NB4 (cell line): ENCODE measurements at regions not wholly inside any gene's neighbourhood (a gene's known extent, or its start where the extent isn't known, plus 50 kb on each side); places are given as distances from the start of the nearest gene placed in this dataset.

Source experiments
- POLR2A ChIP-seq: IDR thresholded peaks from 2 replicates; pipeline ENCODE4 v1.6.1; 2011; ENCODE audit warnings: mild to moderate bottlenecking; ENCODE audit not compliant: insufficient read length; ENCODE audit errors: extremely low read depth
- TF ChIP-seq, protein P1 (sequence below): IDR thresholded peaks from one replicate; pipeline ENCODE4 v1.5.1; 2012; ENCODE audit warnings: low read depth, low read length

DNA sequence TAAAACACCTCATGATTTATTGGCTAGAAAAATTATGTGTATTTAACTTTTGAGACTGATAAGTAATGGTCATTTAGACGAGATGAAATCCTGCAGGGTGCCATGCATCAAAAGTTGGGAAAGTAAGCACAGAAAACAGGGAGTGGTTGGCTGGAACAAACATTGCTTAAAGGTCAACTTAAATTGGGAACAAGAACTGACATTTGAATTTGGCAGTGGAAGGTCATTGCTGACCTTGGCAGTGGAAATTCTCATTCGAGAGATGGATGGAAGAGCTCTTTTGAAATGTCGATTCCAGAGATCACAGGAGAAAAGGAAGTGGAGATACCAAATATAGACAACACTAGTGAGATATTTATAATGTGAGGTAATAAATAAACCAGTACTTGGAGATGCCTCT, 572.8 kb downstream of the TRAM1L1 start:
- TF ChIP-seq, protein P1, sequence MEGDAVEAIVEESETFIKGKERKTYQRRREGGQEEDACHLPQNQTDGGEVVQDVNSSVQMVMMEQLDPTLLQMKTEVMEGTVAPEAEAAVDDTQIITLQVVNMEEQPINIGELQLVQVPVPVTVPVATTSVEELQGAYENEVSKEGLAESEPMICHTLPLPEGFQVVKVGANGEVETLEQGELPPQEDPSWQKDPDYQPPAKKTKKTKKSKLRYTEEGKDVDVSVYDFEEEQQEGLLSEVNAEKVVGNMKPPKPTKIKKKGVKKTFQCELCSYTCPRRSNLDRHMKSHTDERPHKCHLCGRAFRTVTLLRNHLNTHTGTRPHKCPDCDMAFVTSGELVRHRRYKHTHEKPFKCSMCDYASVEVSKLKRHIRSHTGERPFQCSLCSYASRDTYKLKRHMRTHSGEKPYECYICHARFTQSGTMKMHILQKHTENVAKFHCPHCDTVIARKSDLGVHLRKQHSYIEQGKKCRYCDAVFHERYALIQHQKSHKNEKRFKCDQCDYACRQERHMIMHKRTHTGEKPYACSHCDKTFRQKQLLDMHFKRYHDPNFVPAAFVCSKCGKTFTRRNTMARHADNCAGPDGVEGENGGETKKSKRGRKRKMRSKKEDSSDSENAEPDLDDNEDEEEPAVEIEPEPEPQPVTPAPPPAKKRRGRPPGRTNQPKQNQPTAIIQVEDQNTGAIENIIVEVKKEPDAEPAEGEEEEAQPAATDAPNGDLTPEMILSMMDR: no peak
- TF ChIP-seq POLR2A: no peak
